CD8-positive, alpha-beta memory T cell (primary cell): ENCODE measurements at regions not wholly inside any gene's neighbourhood (a gene's known extent, or its start where the extent isn't known, plus 50 kb on each side); places are given as distances from the start of the nearest gene placed in this dataset.

Experiments used
- CTCF ChIA-PET: fragments of 350-600 bp; sonication (Branson Sonifier 250); formaldehyde crosslinking; loops from one replicate; lab custom pipeline; 2021; ENCODE audit warnings: antibody characterized with exemption; lab: Charles Lee
- POLR2A ChIA-PET: fragments of 350-600 bp; sonication (Branson Sonifier 250); formaldehyde crosslinking; loops from one replicate; lab custom pipeline; 2021; ENCODE audit warnings: antibody characterized with exemption; lab: Charles Lee
- DNase-seq, 5 donors: peaks; one replicate each; pipeline versions ENCODE4 v3.0.0 to v3.0.0-alpha.2; 2020 to 2022; ENCODE audit warnings: mixed read lengths in 1 of 5
- H3K27ac ChIP-seq: one replicate; pipeline ENCODE4 v1.7.0; 2013; ENCODE audit warnings: low read depth, mild to moderate bottlenecking, low read length, moderate library complexity
- H3K27me3 ChIP-seq: 2 replicates; pipeline ENCODE4 v1.7.0; 2013; ENCODE audit warnings: low read length, mild to moderate bottlenecking; ENCODE audit not compliant: insufficient read depth, poor library complexity, severe bottlenecking
- H3K36me3 ChIP-seq: 2 replicates; pipeline ENCODE4 v1.7.0; 2013; ENCODE audit warnings: mild to moderate bottlenecking, low read length, moderate library complexity; ENCODE audit not compliant: insufficient read depth
- H3K4me1 ChIP-seq: 2 replicates; pipeline ENCODE4 v1.7.0; 2013; ENCODE audit warnings: mild to moderate bottlenecking, low read length, moderate library complexity; ENCODE audit not compliant: insufficient read depth
- H3K4me3 ChIP-seq: 2 replicates; pipeline ENCODE4 v1.7.0; 2013; ENCODE audit warnings: mild to moderate bottlenecking, low read length
- H3K9me3 ChIP-seq: 2 replicates; pipeline ENCODE4 v1.7.0; 2013; ENCODE audit warnings: mild to moderate bottlenecking, low read length
- H3K27ac Mint-ChIP-seq, 8 donors: one replicate each; pipeline ENCODE4 v1.8.0; 2020 to 2021; ENCODE audit warnings: mixed read lengths in 8 of 8, mild to moderate bottlenecking in 6 of 8, inconsistent platforms in 3 of 8, moderate library complexity in 3 of 8
- H3K27me3 Mint-ChIP-seq, 2 donors: one replicate each; pipeline ENCODE4 v1.8.0; 2020 to 2021; ENCODE audit warnings: mixed read lengths in 2 of 2, mild to moderate bottlenecking in 1 of 2, moderate library complexity in 1 of 2
- H3K36me3 Mint-ChIP-seq, 3 donors: one replicate each; pipeline ENCODE4 v1.8.0; 2020 to 2021; ENCODE audit warnings: mixed read lengths in 3 of 3, inconsistent platforms in 1 of 3, mild to moderate bottlenecking in 1 of 3
- H3K4me1 Mint-ChIP-seq, 3 donors: one replicate each; pipeline ENCODE4 v1.8.0; 2020 to 2021; ENCODE audit warnings: mixed read lengths in 3 of 3, inconsistent platforms in 1 of 3, mild to moderate bottlenecking in 1 of 3
- H3K4me3 Mint-ChIP-seq, 7 donors: one replicate each; pipeline ENCODE4 v1.8.0; 2020 to 2021; ENCODE audit warnings: mixed read lengths in 7 of 7, mild to moderate bottlenecking in 6 of 7, moderate library complexity in 4 of 7, inconsistent platforms in 2 of 7
- H3K9me3 Mint-ChIP-seq, 5 donors: one replicate each; pipeline ENCODE4 v1.8.0; 2020 to 2022; ENCODE audit warnings: mixed read lengths in 5 of 5, mild to moderate bottlenecking in 3 of 5, moderate library complexity in 2 of 5, inconsistent platforms in 1 of 5

DNA sequence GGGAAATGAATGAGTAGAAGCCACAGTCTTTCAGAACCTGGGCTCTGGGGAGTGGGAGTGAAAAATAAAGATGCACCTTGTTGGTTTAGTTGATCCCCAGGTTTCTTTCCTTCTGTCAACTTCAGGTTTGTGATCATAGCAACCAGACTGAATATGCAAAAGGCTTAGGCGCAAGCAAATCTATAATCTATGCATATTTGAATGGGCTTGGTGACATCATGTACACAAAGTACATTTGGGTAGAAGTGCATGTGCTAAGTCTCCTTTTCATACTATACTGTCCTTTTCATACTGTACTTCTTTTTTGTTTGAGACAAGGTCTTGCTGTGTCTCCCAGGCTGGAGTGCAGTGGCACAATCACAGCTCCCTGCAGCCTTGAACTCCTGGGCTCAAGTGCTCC is 132.4 kb upstream of the C2CD4B start:
- POLR2A ChIA-PET = no interaction called here
- Histone ChIP-seq H3K36me3 (no peaks in the 10 kb centered on the region), H3K4me3 (no peak overlapping the region), H3K27ac (no peak overlapping the region), H3K4me1 (no peaks in the 10 kb centered on the region), H3K27me3 (no peaks in the 10 kb centered on the region), H3K9me3 (no peaks in the 10 kb centered on the region)
- DNase-seq = no peak
- no peaks in the 10 kb centered on the region for H3K9me3 Mint-ChIP-seq
- CTCF ChIA-PET = no interaction called here
- no peaks in the 10 kb centered on the region for H3K4me1 Mint-ChIP-seq
- H3K4me3 Mint-ChIP-seq = no peak overlapping the region
- H3K36me3 Mint-ChIP-seq = peaks cover 0 to 1% (median 0%) of the 10 kb centered on the region in 3 donors
- peaks cover 25 to 48% of the 10 kb centered on the region in 2 donors for H3K27me3 Mint-ChIP-seq
- no peak overlapping the region for H3K27ac Mint-ChIP-seq

GRCh38 chr15:62297933-62298332 is 132.8 kb upstream of the C2CD4B start:
- no peaks in the 10 kb centered on the region for H3K4me1 Mint-ChIP-seq
- no peak overlapping the region for H3K4me3 ChIP-seq
- ChIA-PET POLR2A (no interaction called here), CTCF (no interaction called here)
- no peaks in the 10 kb centered on the region for H3K9me3 ChIP-seq
- DNase-seq = no peak
- peaks cover 0 to 1% (median 0%) of the 10 kb centered on the region in 3 donors for H3K36me3 Mint-ChIP-seq
- no peaks in the 10 kb centered on the region for H3K27me3 ChIP-seq
- H3K36me3 ChIP-seq = no peaks in the 10 kb centered on the region
- no peaks in the 10 kb centered on the region for H3K4me1 ChIP-seq
- H3K4me3 Mint-ChIP-seq = no peak overlapping the region
- H3K27me3 Mint-ChIP-seq = peaks cover 28 to 48% of the 10 kb centered on the region in 2 donors
- H3K9me3 Mint-ChIP-seq = no peaks in the 10 kb centered on the region
- H3K27ac Mint-ChIP-seq = no peak overlapping the region
- H3K27ac ChIP-seq = no peak overlapping the region

DNA sequence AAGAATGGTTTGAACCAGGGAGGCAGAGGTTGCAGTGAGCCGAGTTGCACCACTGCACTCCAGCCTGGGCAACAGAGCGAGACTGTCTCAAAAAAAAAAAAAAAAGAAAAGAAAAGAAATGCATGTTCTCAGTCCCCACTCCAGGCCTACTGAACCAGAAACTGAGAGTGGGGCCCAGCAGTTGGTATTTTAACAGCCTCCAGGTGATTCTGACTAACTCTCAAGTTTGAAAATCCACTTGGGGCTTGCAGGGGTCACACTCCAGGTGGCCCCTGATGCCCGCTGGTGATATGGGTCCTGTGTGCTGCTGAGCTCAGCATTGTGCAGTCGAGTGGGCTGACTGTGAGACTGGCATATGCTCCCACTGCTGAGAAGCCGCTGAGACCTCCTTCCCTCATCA is 133.7 kb upstream of the C2CD4B start:
- Mint-ChIP-seq H3K9me3 (no peaks in the 10 kb centered on the region), H3K4me1 (no peaks in the 10 kb centered on the region)
- CTCF ChIA-PET = no interaction called here

DNA sequence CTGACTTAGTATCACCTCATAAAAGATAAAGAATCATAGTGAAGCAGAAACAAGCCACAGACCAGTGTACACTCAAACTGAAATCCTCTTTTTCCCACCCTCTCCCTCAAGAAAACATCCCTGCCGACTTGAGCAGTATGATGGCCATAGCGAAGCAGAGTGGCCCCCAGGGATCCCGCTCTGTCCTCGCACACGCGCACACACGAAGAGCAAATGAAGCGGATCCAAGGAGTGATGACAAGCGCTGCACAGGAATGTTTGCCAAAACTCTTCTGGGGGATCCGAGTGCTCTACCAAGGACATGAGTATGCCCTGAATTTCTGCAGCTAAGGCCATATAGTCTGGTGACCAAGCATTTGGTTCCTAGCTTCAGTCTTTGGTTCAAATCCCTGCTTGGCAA is 134.5 kb upstream of the C2CD4B start:
- Histone ChIP-seq H3K27me3 (no peaks in the 10 kb centered on the region), H3K4me1 (no peaks in the 10 kb centered on the region), H3K27ac (no peak overlapping the region), H3K9me3 (no peaks in the 10 kb centered on the region), H3K36me3 (no peaks in the 10 kb centered on the region), H3K4me3 (no peak overlapping the region)
- Mint-ChIP-seq H3K4me1 (no peaks in the 10 kb centered on the region), H3K27me3 (peaks cover 22 to 40% of the 10 kb centered on the region in 2 donors), H3K4me3 (no peak overlapping the region), H3K27ac (no peak overlapping the region), H3K36me3 (no peaks in the 10 kb centered on the region), H3K9me3 (no peaks in the 10 kb centered on the region)
- DNase-seq = no peak
- ChIA-PET CTCF (no interaction called here), POLR2A (no interaction called here)

More for the DNA sequence above, 133.7 kb upstream of the C2CD4B start:
- Mint-ChIP-seq H3K36me3 (peaks cover 0 to 1% (median 0%) of the 10 kb centered on the region in 3 donors), H3K4me3 (no peak overlapping the region), H3K27me3 (peaks cover 28 to 44% of the 10 kb centered on the region in 2 donors), H3K27ac (no peak overlapping the region)
- Histone ChIP-seq H3K4me3 (no peak overlapping the region), H3K27me3 (no peaks in the 10 kb centered on the region), H3K27ac (no peak overlapping the region), H3K4me1 (no peaks in the 10 kb centered on the region), H3K36me3 (no peaks in the 10 kb centered on the region), H3K9me3 (no peaks in the 10 kb centered on the region)
- POLR2A ChIA-PET = no interaction called here
- no peak for DNase-seq

DNA sequence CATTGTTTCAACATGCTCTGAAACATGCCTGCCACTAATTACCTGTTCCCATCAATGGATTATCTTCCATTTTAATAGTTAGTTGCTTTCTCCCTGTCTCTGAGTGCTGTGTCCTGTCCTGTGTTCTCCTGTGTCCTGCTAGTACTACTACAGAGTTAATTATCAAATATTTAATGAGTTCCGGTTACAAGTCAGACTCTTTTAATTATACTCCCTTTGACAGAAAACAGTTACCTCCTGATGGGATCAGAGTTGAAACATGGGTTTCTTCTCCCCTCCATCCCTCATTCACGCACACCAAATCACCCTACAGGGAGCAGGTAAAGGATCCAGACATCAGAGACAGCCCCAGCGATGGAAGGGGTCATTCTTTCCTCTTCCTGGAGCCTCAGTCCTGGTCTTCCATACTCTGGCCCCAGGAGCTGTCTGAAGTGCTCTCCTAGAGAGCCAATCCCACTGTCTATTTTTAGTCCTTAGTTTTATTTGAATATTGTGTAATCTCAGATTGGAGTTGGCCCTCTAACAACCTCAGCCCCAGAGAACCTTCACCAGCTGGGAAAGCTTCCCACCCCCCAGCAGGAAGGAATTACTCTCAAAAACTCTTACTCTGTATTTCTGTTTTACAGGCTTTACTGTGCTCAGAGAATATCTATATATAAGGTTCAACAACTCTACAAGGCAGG is 137.0 kb upstream of the C2CD4B start:
- no peak overlapping the region for H3K4me3 ChIP-seq
- ChIA-PET POLR2A (no interaction called here), CTCF (no interaction called here)
- Mint-ChIP-seq H3K27ac (no peak overlapping the region), H3K9me3 (no peaks in the 10 kb centered on the region), H3K4me3 (no peak overlapping the region), H3K4me1 (peaks cover 5 to 6% (median 6%) of the 10 kb centered on the region in 3 donors), H3K36me3 (no peaks in the 10 kb centered on the region), H3K27me3 (peaks cover 19 to 38% of the 10 kb centered on the region in 2 donors)
- no peaks in the 10 kb centered on the region for H3K36me3 ChIP-seq
- H3K4me1 ChIP-seq = no peaks in the 10 kb centered on the region
- H3K27ac ChIP-seq = no peak overlapping the region
- DNase-seq = no peak
- H3K9me3 ChIP-seq = no peaks in the 10 kb centered on the region
- H3K27me3 ChIP-seq = no peaks in the 10 kb centered on the region

- no peaks in the 10 kb centered on the region for H3K9me3 ChIP-seq
- H3K4me3 ChIP-seq = no peak overlapping the region
- DNase-seq = no peak
- no peaks in the 10 kb centered on the region for H3K27me3 ChIP-seq
- Mint-ChIP-seq H3K4me3 (no peak overlapping the region), H3K4me1 (peaks cover 5 to 6% (median 6%) of the 10 kb centered on the region in 3 donors), H3K27me3 (peaks cover 13 to 55% of the 10 kb centered on the region in 2 donors), H3K27ac (peak overlapping the region in 1 of 8 donors; percentile 47), H3K9me3 (peaks cover 0 to 12% (median 0%) of the 10 kb centered on the region in 5 donors), H3K36me3 (no peaks in the 10 kb centered on the region)
- CTCF ChIA-PET = no interaction called here
- no peaks in the 10 kb centered on the region for H3K4me1 ChIP-seq
- no peak overlapping the region for H3K27ac ChIP-seq
- H3K36me3 ChIP-seq = no peaks in the 10 kb centered on the region
- POLR2A ChIA-PET = no interaction called here
Observed at GRCh38 chr15:62306851-62307504, 141.9 kb upstream of the C2CD4B start.

DNA sequence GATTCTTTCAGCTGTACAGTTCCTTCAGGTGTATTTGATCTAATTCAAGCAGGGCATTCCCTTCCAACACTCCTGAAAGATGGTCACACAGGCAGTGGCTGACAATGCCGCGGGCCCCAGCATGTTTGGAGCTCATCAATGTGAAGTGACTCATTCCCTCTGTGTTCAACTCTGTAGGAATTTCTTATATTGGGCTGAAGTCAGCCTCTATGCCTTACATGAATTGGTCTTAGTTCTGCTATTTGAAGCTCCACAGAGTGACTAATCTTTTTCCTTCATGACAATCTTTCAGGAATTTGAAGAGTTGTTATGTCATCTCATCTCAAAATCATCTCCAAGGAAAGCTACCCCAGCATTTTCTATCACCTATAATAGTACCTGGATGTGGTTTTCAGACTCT is 142.5 kb upstream of the C2CD4B start:
- Histone ChIP-seq H3K27me3 (no peaks in the 10 kb centered on the region), H3K4me1 (no peaks in the 10 kb centered on the region), H3K9me3 (no peaks in the 10 kb centered on the region), H3K4me3 (no peak overlapping the region), H3K27ac (no peak overlapping the region), H3K36me3 (no peaks in the 10 kb centered on the region)
- peaks cover 13 to 58% of the 10 kb centered on the region in 2 donors for H3K27me3 Mint-ChIP-seq
- CTCF ChIA-PET = no interaction called here
- H3K4me3 Mint-ChIP-seq = no peak overlapping the region
- DNase-seq = no peak
- H3K36me3 Mint-ChIP-seq = no peaks in the 10 kb centered on the region
- peaks cover 5 to 6% (median 6%) of the 10 kb centered on the region in 3 donors for H3K4me1 Mint-ChIP-seq
- POLR2A ChIA-PET = no interaction called here
- H3K9me3 Mint-ChIP-seq = peaks cover 0 to 13% (median 0%) of the 10 kb centered on the region in 5 donors
- H3K27ac Mint-ChIP-seq = no peak overlapping the region

GRCh38 chr15:62316413-62317060 is 151.5 kb upstream of the C2CD4B start:
- H3K9me3 ChIP-seq = no peaks in the 10 kb centered on the region
- no peaks in the 10 kb centered on the region for H3K4me1 ChIP-seq
- no peak overlapping the region for H3K4me3 ChIP-seq
- ChIA-PET POLR2A (no interaction called here), CTCF (no interaction called here)
- H3K36me3 Mint-ChIP-seq = no peaks in the 10 kb centered on the region
- H3K4me3 Mint-ChIP-seq = no peak overlapping the region
- DNase-seq = no peak
- H3K9me3 Mint-ChIP-seq = peaks cover 0 to 6% (median 1%) of the 10 kb centered on the region in 5 donors
- H3K27ac ChIP-seq = no peak overlapping the region
- no peaks in the 10 kb centered on the region for H3K4me1 Mint-ChIP-seq
- H3K27ac Mint-ChIP-seq = no peak overlapping the region
- peaks cover 15 to 28% of the 10 kb centered on the region in 2 donors for H3K27me3 Mint-ChIP-seq
- H3K36me3 ChIP-seq = no peaks in the 10 kb centered on the region
- H3K27me3 ChIP-seq = no peaks in the 10 kb centered on the region
